GM12874 (cell line): ENCODE measurements at regions not wholly inside any gene's neighbourhood (a gene's known extent, or its start where the extent isn't known, plus 50 kb on each side); places are given as distances from the start of the nearest gene placed in this dataset.

Experiments used
- CTCF ChIP-seq: IDR thresholded peaks from 2 replicates; pipeline ENCODE4 v1.5.1; 2011; ENCODE audit warnings: low read depth, mild to moderate bottlenecking, control low read depth, low read length, moderate library complexity; ENCODE audit not compliant: insufficient read depth

DNA sequence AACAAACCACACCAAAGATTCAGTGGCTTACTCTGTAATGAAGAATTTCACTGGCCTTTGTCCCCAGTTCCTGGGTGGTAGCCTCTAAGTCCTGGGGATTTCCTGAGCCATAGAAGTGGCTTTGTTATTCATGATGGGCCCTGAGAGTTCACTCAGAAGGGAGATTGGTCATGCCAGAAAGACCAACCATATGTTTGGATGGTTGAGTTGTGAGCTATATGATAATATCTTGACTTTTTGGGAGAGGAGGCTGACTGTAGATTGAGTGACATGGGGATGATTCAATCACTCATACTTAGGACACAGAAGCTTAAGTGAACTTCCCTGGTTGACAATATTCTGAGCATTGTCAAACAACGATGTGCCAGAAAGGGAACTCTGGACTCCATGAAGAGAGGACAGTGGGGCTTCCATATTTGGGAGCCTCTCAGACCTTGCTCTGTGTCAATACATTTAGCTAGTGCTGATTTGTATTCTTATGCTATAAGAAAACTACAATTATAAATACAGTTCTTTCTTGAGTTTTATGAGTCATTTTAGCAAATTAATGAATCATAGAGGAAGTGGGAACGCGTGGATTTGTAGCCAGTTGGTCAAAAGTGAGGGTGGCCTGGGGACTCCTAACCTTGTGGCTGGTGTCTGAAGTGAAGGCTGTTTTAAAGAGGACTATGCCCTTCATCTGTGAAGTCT, 392.0 kb downstream of the GBA3 start:
- no peak for TF ChIP-seq CTCF

DNA sequence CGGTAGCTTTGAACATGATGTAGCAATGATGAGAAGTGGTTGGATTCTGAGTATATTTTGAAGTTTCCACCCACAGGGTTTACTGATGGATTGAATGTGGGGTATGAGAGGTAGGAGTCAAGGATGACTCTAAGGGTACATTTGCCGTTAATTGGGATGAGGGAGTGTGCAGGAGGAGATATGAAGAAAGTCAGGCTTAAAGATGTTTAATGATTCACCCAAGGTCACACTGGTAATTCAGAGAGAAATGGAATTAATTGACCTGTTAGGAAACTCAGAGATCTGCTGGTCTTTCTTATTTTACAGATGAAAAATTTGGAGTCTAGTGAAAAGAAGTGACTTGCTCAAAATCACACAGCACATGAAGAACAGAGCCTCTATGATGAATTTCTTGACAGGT, 390.7 kb downstream of the GBA3 start:
- TF ChIP-seq CTCF, result no peak

DNA sequence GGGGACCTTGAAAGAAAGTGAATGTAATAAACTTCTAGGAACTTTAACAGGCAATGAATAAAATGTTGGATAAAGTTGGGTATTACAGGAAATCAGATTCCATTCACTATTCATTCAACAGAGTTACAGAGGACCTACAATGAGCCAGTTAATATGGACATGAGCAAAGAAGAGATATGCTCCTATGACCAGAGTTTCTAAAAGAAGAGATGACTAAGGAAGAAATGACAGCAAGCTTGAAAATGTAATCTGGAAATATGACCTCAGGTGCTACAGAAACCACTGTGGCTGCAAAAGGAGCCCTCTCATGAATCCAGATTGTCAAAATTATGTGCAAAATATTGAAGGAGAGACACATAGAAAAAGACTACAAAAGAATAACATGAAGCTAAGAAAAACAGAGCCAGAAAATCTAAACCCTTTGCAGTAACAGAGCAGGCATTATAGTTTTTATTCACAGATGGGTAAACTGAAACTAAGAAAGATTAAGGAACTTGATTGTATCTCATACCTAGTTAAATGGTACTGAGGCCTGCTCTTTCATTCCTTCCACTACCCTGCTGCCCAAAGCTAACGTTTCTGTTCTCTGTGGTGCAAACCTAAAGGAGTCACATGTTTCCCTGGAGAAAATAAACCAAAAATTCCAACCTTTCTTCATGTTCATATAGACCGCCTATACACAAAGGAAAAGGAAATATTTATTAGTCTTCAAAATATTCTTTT, 378.3 kb downstream of the GBA3 start:
- TF ChIP-seq CTCF, result no peak

DNA sequence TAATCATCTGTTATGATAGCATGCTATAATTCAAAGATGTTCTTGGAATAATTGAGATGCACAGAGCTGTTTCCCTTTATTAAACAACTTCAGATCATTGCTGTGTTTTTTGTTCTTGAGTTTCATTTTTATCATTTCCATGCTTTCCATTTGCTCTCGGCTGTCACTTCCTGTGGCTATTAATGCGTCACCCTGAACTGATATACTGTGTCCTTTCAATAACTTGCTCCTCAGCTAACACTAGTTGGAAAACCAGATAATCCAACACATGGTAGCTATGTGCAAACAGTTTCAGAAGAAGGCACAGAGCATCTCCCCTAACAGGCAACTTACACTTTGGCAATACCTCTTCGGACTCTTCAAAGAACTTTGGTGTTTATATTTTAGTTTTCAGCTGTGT, 376.0 kb downstream of the GBA3 start:
- TF ChIP-seq CTCF, result no peak

GRCh38 chr4:23068287-23068686, 375.6 kb downstream of the GBA3 start:
- no peak for TF ChIP-seq CTCF

GRCh38 chr4:23062188-23062587, 369.5 kb downstream of the GBA3 start:
- TF ChIP-seq CTCF, result no peak

GRCh38 chr4:23061431-23061830, 368.7 kb downstream of the GBA3 start:
- no peak for TF ChIP-seq CTCF
